Neural progenitor cell (in vitro differentiated cells): ENCODE measurements at regions not wholly inside any gene's neighbourhood (a gene's known extent, or its start where the extent isn't known, plus 50 kb on each side); places are given as distances from the start of the nearest gene placed in this dataset.

Experiments
- EZH2 ChIP-seq: fragments of 200-600 bp; sonication (generic); IDR thresholded peaks from 2 replicates; pipeline ENCODE4 v1.6.1; 2017; ENCODE audit warnings: antibody characterized with exemption, mild to moderate bottlenecking, moderate library complexity
- EZH2phosphoT487 ChIP-seq: fragments of 200-600 bp; sonication (generic); IDR thresholded peaks from 2 replicates; pipeline ENCODE4 v1.6.1; 2017; ENCODE audit warnings: antibody characterized with exemption
- TF ChIP-seq, protein P1 (sequence below): fragments of 200-600 bp; sonication (generic); IDR thresholded peaks from 2 replicates; pipeline ENCODE4 v1.5.1; 2017; ENCODE audit warnings: antibody characterized with exemption, mild to moderate bottlenecking

DNA sequence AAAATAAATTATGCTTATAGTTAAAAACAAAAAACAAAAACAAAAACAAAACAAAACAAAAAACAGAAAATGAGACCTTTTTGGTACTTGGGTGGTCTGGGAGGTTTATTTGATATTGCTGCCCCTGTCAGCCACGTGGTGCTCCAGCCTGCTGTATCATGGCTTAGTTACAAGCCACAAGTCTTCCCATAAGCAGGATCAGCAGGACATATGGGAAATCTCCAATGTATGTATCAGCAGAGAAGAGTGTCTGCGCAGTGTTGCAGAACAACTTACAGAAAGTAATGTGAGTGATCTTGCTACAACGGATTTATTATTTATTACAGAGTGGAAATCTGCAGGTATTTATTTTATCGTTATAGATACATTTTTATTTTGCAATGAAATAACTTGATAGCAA is 423.0 kb upstream of the TMPRSS15 start:
- TF ChIP-seq, protein P1, sequence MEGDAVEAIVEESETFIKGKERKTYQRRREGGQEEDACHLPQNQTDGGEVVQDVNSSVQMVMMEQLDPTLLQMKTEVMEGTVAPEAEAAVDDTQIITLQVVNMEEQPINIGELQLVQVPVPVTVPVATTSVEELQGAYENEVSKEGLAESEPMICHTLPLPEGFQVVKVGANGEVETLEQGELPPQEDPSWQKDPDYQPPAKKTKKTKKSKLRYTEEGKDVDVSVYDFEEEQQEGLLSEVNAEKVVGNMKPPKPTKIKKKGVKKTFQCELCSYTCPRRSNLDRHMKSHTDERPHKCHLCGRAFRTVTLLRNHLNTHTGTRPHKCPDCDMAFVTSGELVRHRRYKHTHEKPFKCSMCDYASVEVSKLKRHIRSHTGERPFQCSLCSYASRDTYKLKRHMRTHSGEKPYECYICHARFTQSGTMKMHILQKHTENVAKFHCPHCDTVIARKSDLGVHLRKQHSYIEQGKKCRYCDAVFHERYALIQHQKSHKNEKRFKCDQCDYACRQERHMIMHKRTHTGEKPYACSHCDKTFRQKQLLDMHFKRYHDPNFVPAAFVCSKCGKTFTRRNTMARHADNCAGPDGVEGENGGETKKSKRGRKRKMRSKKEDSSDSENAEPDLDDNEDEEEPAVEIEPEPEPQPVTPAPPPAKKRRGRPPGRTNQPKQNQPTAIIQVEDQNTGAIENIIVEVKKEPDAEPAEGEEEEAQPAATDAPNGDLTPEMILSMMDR: no peak
- no peak for TF ChIP-seq EZH2phosphoT487
- TF ChIP-seq EZH2: no peak
